HG03095 (cell line): ENCODE measurements at regions not wholly inside any gene's neighbourhood (a gene's known extent, or its start where the extent isn't known, plus 50 kb on each side); places are given as distances from the start of the nearest gene placed in this dataset.

Experiments
- ATAC-seq: cut with Tn5 transposase; IDR thresholded peaks from one replicate; pipeline ENCODE4 v1.9.1; 2021; ENCODE audit warnings: moderate library complexity; ENCODE audit not compliant: unreplicated experiment

DNA sequence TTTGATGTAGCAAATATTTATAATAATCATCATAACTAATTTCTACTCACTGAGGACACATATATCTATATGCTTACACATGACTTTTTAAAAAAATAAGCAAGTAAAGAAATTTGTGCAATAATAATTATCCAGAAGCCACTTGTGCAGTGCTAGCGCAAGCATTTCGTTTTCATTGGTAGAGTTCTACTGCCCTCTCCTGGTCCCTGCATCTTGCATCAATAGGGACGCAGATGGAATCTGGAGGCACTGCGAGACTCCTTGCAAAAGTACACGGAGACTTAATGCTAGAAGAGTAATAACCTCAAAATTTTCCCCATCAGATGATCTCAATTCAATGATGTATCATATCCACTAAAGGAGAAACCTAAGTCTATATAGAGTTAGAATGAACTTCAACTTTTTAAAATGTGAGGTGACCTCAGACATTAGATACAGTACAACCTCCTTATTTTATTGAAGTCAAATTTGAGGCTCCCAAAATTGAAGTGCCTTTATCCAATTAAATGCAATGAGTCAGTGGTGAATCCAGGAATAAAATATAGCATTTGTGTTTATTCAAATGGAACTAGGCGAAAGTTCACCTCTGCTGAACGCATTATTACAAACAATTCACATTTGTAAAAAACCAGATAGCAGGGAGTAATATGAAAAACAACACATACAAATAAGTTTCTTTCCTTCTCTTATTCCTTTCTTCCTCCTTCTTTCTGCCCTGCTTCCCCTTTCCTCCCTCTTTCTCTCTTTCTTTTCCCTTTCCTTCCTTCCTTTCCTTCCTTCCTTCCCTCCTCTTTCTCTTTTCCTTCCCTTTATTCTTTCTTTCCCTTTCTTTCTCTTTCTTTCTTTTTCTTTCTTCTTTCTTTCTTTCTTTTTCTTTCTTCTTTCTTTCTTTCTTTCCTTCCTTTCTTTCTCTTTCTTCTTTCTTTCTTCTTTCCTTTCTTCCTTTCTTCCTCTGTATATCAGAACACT lies 450.0 kb downstream of the ANKRD50 start:
- ATAC-seq, result peak; percentile 81

DNA sequence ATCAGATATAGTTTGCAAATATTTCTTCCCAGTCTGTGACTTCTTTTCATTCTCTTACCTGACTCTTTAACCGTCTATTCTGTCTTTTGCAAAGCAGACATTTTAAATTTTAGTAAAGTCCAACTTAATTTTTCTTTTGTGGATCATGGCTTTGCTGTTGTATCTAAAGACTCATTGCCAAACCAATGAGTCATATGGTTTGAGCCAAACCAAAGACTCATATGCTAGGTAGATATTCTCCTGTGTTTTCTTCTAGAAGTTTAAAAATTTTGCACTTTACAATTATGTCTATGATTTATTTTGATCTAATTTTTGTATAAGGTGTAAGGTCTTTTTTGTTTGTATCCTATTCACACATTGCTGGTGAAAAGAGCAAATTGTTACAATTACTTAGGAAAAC lies 446.8 kb downstream of the ANKRD50 start:
- ATAC-seq, result no peak

DNA sequence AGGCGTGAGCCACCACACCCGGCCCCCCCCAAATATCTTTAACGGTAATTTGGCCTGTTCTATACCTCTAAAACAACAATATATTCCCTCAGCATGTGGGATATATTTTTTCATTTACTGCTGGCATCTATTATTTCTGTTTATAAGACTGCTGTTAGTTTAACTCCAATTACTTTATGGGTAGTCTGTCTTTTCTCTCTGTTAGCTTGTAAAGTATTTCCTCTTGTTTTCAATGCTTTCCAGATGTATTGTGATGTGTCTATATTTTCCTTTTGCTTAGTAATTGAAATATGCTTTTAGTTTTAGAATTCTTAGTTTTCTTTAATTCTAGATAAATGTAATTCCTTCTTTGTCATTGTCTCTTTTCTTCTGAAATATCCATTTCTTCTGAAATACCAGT lies 445.8 kb downstream of the ANKRD50 start:
- no peak for ATAC-seq

DNA sequence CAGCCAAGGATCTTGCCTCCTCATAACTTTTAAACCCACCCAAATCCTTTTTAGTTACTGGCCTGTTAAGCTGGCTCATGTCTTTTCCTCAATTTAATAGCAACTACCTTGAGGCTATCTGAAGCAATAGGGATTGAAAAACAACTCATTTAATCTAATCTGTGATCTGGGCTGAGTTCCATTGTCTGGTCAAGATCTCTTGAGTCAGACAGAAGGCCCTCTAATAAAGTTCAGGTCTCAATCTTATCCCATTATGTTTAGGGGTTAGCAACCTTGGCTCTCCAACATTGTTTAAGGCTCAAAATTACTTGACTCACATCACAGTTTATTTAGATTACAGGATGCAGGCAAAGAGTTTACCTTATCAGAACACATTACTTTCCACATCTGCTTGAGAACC lies 436.1 kb downstream of the ANKRD50 start:
- no peak for ATAC-seq

DNA sequence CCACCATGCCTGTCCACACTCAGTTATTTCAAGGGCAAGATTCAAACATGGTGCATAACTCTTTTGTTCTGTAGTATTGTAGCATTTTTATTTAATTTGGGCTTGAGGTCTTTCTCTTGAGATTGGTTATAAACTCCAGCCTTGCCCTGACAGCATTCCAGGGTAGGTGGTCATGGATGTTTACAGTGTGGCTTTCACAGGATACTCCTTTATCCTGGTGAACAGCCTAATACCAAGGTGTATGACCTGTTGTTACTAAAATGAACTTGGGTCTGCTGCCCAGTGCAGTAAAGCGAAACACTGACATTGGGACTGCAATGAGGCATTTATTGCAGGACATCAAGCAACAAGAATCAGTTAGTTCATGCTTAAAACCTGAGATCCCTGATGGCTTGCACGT lies 434.8 kb downstream of the ANKRD50 start:
- ATAC-seq, result no peak

DNA sequence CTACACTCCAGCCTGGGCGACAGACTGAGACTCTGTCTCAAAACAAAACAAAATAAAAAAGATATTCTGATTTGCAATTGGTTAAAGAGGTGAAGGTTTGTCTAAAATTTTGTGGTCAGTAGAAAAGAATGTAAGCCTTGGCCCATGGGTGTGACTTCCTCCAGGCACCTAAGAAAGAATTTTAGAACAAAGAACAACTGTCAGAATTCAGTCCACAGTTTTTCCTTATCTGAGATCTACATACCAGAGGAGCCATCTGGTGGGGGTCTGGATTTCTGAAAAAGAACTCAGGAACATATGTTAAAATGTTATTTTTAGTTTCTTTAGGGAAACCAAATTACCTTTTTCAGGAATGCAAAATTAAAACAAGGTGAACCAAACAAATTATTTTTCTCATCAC lies 434.1 kb downstream of the ANKRD50 start:
- ATAC-seq, result no peak

DNA sequence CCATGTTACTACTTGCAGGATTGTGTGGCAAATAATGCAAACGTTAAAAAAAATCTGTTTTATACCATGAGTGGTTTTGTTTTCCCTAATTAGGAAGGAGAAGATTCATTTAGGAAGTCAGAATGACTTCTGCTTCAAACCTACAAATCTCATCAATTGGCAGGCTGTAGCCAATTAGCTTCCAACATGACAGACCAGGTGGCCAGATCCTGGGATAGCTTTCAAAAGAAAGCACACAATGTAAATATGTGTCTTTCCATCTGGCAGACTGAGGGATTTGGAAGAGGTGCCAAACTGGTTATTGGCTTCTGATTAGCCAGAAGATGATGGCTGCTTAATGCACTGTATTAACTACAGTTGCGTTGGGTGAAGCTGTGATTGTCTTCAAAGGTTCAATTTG lies 432.8 kb downstream of the ANKRD50 start:
- no peak for ATAC-seq

DNA sequence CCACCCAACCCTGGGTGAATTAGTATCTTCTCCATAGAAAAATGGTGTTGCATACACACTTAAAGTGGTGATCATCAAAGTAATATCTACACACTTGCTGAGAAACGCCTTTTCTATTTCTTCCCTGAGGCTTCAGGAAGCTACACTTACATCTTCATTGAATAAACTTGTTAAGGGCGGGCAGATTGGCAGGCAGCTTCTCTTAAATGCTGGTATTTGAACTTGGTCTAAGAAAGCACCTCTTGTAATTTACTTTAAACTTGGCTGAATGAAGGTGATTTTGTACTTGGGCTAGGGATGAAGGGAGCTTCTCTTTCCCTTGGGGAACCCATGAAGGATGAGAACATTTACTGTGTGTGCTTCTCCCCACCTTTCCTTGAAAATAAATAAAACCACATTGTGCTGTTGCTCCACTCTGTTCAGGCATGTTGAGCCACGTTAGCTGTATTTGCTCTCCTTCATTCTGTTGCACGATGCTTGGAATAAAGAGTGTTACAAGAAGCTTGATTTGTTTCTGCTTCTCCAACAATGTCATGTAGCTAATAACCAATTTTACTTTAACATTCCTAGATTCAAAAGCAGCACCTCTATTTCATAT lies 430.1 kb downstream of the ANKRD50 start:
- no peak for ATAC-seq

DNA sequence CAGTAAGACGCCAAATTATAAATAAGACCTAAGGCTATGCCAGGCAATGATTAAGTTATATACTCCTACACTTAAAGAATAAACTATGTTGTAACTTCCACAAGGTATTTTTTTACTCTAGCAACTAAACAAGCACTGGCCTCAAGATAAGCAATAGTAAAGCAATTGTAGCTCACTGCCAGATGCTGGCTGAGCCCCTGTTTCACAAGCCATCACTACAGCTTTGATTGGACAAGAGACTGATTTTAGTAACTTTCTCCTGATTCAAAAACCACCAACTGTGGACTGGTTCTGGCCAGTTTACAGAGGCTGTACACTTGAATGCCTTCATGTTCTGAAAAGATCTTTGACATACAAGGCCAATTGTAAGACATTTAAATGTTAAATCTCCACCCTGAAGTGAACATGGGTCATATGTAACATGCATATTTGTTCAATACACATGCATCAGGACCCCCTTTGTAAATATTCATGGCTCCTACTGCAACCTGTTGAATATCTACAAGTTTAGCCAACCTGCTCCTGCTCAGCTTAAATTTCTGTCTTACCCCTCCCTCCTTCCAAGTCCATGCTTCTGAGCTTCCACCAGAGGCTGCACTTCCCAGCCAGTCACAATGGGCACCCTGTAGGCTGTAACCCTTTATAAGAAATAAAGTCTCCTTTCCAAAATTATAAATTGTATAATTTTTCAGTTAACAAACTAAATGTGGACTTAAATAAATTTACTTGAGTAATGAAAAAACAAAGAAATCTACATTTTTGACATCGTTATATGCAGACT lies 423.6 kb downstream of the ANKRD50 start:
- ATAC-seq, result no peak

DNA sequence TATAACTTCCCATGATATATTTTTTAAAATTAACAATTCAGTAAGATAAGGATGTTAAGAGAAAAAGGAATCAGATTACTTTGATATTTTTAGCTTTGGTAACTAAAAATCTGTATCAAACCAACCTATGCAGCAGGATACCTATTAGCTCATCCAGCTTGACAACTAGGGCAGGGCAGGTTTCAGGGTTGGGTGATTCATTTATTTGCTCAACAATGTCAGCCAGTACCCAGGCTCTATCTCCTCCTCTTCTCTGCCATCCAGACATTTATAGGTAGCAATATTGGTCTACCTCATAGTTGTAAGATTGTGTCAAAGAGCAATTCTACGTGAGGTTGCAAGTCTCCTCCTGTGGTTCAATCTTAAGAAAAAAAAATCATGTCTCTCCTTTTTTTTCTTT lies 421.9 kb downstream of the ANKRD50 start:
- ATAC-seq, result no peak

DNA sequence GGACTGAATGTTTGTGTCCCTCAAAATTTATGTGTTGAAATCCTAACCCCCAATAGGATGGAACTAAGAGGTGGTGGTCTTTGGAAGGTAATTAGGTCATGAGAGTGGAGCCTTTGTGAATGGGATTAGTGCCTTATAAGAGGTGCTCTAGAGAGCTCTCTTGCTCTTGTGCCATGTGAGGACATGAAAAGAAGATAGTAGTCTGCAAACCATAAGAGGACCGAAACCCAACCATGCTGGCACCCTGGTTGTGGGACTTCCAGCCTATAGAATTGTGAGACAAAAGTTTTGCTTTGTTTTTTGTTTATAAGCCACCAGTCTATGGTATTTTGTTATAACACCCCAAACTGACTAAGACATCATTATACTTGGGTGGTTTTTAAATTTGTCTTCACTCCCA lies 417.1 kb downstream of the ANKRD50 start:
- ATAC-seq, result no peak

DNA sequence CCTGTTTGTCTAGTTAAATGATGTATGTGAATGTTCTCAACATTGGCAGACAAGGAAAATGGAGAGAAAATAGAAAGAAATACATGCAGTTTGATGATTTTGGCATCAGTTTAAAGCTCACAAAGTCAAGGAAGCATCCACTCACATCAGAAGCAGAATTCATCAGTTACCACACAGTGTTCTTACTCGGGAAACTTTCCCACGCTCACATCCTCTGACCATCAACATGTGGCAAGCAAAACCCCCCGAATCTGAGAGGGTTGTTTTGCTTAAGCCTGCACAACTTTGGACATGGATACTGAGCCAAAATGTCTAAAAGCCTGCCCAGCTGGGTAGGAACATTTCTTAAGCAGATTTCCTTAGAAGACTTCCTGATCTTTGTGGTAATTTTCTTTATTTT lies 407.6 kb downstream of the ANKRD50 start:
- ATAC-seq, result no peak

DNA sequence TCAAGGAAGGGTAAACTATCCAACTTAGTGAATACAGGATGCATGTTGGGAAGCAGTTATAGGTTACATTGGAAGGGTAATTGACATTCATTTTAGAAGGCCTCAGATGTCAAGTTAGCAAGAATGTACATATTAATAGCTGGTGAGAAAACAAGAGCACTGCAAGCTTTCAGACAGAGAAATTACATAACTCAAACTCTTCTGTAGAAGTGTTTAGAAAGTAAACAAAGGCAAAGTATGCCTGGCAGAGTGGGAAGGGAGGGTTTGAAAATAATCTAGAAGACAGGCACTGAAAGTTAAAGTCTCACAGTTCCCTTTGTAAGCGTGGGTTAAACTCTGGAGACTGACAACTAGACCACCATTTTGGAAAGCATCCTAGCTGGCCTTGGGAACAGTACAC lies 406.2 kb downstream of the ANKRD50 start:
- no peak for ATAC-seq

DNA sequence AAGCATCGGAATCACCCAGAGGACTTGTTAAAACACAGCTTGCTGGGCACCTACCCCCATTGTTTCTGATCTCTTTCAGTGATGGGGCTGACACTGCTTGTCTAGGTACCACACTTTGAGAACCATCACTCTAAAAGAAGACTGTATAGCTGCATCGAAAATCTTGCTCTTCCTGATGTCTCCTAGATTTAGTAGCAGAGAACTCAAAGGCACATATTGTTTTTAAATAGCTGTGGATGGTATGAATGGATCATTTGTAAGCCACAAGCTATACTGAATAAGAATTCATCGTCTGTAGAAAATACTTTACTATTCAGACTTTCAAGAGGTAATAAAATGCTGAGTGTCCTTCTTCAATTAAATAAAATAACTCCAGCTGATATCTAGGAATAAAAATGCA lies 405.4 kb downstream of the ANKRD50 start:
- no peak for ATAC-seq

DNA sequence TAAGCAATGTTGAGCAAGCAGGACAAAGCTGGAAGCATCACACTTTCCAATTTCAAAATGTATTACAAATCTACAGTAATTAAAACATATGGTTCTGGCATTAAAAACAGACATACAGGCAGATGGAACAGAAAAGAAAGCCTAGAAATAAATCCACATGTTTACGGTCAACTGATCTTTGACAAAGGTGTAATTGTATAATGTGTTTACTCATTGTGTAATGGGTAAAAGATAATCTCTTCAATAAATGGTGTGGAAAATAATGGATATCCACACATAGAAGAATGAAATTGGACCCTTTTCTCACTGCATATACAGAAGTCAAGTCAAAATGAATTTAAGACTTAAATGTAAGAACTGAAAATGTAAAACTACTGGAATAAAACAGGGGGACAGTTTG lies 394.2 kb downstream of the ANKRD50 start:
- no peak for ATAC-seq

DNA sequence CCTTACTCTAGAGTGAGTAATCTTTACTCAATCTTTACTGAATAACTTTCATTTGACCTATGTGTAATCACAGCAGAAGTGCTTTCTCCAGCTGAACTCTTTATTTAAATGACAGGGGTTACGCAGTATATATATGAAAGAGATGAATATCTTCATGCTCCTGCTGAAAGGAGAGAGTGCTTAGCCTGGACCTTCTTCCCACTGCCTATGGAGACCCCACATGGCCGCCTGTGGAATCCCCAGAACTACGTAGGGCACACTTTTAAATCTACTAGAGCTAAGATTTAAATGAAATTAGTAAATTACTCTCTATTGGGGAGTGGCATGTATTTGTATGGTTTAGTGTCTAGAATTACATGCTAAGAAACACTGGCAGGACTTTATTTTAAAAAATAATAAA lies 391.2 kb downstream of the ANKRD50 start:
- ATAC-seq, result no peak

DNA sequence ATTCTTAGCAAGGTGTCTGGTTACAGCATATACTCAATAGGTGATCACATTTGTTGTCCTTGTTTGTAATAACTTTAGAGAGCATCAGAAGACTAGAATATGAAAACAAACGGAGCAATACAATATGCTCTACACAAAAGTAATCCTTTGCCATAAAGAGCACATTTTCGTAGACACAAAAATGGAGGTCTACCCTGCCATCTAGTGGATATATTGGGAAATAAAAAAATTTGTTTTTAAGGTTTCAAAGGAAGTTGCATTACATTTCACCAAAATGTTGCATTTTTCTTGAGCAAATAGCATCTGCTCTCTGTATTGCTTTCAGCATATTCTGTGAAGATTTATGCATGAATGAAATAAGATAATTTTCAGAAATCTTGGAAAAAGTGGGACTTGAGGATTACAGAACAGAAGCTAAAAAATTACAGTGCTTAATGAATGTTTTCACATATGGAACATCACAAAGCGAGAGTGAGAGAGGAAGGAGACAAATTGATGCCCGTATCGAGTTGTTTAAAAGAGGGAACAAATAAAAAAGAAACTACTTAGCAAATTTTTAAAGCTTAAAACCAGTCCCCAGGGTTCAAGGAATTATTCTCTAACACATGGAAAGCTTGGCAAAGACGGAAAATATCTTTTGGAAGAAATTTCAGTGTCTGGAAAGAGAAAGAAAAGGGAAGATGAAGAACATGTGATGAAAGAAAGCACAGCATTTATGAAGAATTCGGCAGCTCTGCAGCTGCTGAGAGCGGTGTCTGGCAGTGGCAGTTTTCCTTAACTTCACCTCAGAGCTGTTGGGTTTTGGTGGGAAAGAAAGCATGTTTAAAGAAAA lies 390.1 kb downstream of the ANKRD50 start:
- peak; percentile 61 for ATAC-seq

DNA sequence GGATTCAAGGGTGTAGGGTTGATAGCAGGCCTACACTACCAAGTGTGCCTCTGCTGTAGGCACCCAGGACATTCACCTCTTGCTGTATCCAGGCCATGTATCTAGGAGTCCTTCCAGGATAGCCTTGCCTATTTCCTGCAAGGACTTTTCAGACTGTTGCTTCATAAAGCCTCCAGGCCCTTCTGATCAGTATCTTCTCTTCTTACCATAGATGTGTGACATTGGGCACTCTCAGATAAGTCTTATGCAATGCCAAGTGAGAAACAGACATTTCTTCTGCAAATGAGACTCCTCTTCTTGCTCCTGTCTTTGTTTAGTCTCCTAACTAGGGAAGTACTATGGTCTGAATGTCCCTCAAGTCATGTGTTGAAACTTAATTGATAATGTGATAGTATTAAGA lies 386.8 kb downstream of the ANKRD50 start:
- no peak for ATAC-seq

DNA sequence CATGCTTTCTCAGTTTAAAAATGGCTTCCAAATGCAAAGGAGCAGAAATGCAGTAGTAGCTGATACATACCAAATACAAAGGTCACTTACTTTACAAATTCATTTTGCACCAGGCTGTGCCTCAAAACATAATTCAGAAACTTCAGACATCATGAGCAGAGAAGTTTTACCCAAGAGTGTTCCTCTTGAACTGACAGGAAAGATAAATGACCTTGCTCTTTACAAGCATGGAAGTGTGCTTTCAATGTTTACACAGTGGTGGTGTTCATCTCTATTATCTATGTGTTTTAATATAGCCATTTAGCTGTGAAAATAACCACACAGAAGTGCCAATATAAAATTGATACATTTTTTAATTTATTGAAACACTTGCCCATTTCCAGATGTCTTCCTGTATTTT lies 383.4 kb downstream of the ANKRD50 start:
- ATAC-seq, result no peak

DNA sequence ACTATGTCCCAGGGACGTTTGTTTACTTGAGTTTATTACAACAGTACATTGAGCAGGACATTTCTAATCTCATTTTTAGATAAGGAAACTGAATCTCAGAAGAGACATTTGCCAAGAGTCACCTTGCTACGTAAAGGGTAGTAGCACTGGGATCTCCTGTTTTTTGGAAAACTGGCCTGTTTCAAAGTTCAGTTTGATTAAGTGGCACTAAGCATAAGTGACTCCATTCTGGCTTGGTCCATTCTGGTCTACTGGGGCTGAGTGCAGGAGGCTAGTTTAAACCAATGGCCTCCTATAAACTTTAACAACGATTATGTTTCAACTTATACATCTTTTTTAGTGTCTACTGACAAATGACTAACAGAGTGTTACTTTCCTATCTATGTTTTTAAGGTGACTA lies 382.5 kb downstream of the ANKRD50 start:
- ATAC-seq, result no peak

DNA sequence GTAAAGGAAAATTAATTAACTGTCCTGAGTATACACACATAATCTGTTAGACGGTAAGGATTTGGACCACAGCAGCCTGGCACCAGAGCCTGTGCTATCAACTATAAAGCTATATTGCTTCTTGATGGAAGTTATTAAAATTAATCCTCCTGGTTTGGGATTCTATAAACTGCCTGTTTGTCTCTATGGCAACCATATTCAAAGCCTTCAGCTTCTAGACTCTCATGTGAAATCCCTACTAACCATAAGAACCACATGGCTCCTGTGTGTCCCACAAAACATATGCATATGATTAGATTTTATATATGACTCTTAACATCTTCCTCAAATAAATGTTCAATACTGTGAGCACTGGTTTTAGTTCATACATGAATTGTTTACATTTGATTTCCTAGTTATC lies 380.8 kb downstream of the ANKRD50 start:
- no peak for ATAC-seq
